ENCODE measurements at regions not wholly inside any gene's neighbourhood (a gene's known extent, or its start where the extent isn't known, plus 50 kb on each side); places are given as distances from the start of the nearest gene placed in this dataset.
"Not testable (repeated sequence)": the region's sequence is repeated elsewhere in the genome, so short reads cannot be mapped to it uniquely, and the experiment has no call there.

GRCh38 chr5:63894690-63895089, 67.6 kb downstream of the HTR1A start:
- DNase-seq = no peak

- DNase-seq = no peak
Observed at GRCh38 chr5:63878788-63879187, 83.5 kb downstream of the HTR1A start.

- DNase-seq = no peak
Observed at GRCh38 chr5:63877961-63878360, 84.3 kb downstream of the HTR1A start.

- no peak for DNase-seq
Observed at GRCh38 chr5:63860379-63860778, 101.9 kb downstream of the HTR1A start.

GRCh38 chr5:63854076-63854475, 108.2 kb downstream of the HTR1A start:
- no peak for DNase-seq

GRCh38 chr5:63843190-63843589, 119.1 kb downstream of the HTR1A start:
- no peak for DNase-seq

GRCh38 chr5:63837437-63837836, 124.8 kb downstream of the HTR1A start:
- no peak for DNase-seq

- DNase-seq = no peak
Observed at GRCh38 chr5:63831381-63831780, 130.9 kb downstream of the HTR1A start.

GRCh38 chr5:63825984-63826383, 136.3 kb downstream of the HTR1A start:
- no peak for DNase-seq

- DNase-seq = no peak
Observed at GRCh38 chr5:63823583-63823982, 138.7 kb downstream of the HTR1A start.

GRCh38 chr5:63822614-63823013, 139.6 kb downstream of the HTR1A start:
- DNase-seq = peak in 1 of 2 experiments; percentile 21

GRCh38 chr5:63820577-63820976, 141.7 kb downstream of the HTR1A start:
- DNase-seq = peak in 1 of 2 experiments; percentile 49

GRCh38 chr5:63812693-63813092, 149.6 kb downstream of the HTR1A start:
- no peak for DNase-seq

- no peak for DNase-seq
Observed at GRCh38 chr5:63811961-63812360, 150.3 kb downstream of the HTR1A start.

GRCh38 chr5:63811286-63811685, 151.0 kb downstream of the HTR1A start:
- DNase-seq = no peak

GRCh38 chr5:63805151-63805550, 157.1 kb downstream of the HTR1A start:
- DNase-seq = no peak

GRCh38 chr5:63803165-63803564, 159.1 kb downstream of the HTR1A start:
- DNase-seq = no peak

- no peak for DNase-seq
Observed at GRCh38 chr5:63794979-63795378, 167.3 kb downstream of the HTR1A start.

GRCh38 chr5:63794296-63794695, 167.9 kb downstream of the HTR1A start:
- DNase-seq = no peak

- DNase-seq = no peak
Observed at GRCh38 chr5:63774939-63775338, 187.3 kb downstream of the HTR1A start.

- no peak for DNase-seq
Observed at GRCh38 chr5:63768221-63768620, 194.0 kb downstream of the HTR1A start.

- no peak for DNase-seq
Observed at GRCh38 chr5:63760965-63761364, 201.3 kb downstream of the HTR1A start.

GRCh38 chr5:63743096-63743798, 219.0 kb downstream of the HTR1A start:
- peak in 1 of 2 experiments; percentile 3 for DNase-seq

GRCh38 chr5:63732880-63733279, 229.4 kb downstream of the HTR1A start:
- DNase-seq = not testable (repeated sequence)

- DNase-seq = no peak
Observed at GRCh38 chr5:63727583-63727982, 234.7 kb downstream of the HTR1A start.

All from NCI-H524 (cell line).